GM23338 (cell line): ENCODE measurements at regions not wholly inside any gene's neighbourhood (a gene's known extent, or its start where the extent isn't known, plus 50 kb on each side); places are given as distances from the start of the nearest gene placed in this dataset.

ENCODE experiments used
- CREB1 ChIP-seq: fragments of 250-450 bp; sonication (Bioruptor Pico); IDR thresholded peaks from 2 replicates; pipeline ENCODE4 v1.5.0; 2020; ENCODE audit warnings: low read depth, mild to moderate bottlenecking, moderate library complexity
- EZH2 ChIP-seq: fragments of 200-600 bp; sonication (generic); IDR thresholded peaks from one replicate; pipeline ENCODE4 v1.8.0; 2017; ENCODE audit warnings: antibody characterized with exemption, mild to moderate bottlenecking, low read depth; ENCODE audit not compliant: unreplicated experiment
- EZH2phosphoT487 ChIP-seq: fragments of 200-600 bp; sonication (generic); IDR thresholded peaks from one replicate; pipeline ENCODE4 v1.8.1; 2018; ENCODE audit warnings: antibody characterized with exemption; ENCODE audit not compliant: unreplicated experiment
- JUNB ChIP-seq: IDR thresholded peaks from one replicate; pipeline ENCODE4 v1.6.1; 2016; ENCODE audit warnings: antibody characterized with exemption; ENCODE audit not compliant: unreplicated experiment
- NANOG ChIP-seq: IDR thresholded peaks from 2 replicates; pipeline ENCODE4 v1.6.1; 2016; ENCODE audit warnings: antibody characterized with exemption, borderline replicate concordance
- POLR2AphosphoS5 ChIP-seq: IDR thresholded peaks from 2 replicates; pipeline ENCODE4 v1.6.1; 2016; ENCODE audit warnings: antibody characterized with exemption, low read depth
- STAT1 ChIP-seq: IDR thresholded peaks from one replicate; pipeline ENCODE4 v1.6.1; 2016; ENCODE audit warnings: antibody characterized with exemption; ENCODE audit not compliant: unreplicated experiment
- ZNF114 ChIP-seq: fragments of 250-450 bp; sonication (Bioruptor Pico); IDR thresholded peaks from 2 replicates; pipeline ENCODE4 v1.5.0; 2020; ENCODE audit warnings: mild to moderate bottlenecking, moderate library complexity
- ZNF331 ChIP-seq: fragments of 250-450 bp; sonication (Bioruptor Pico); IDR thresholded peaks from 2 replicates; pipeline ENCODE4 v1.5.0; 2020; ENCODE audit warnings: low read depth, mild to moderate bottlenecking, moderate library complexity
- TF ChIP-seq, protein P1 (sequence below), 2 experiments: fragments of 200-600 bp in 1 of 2; sonication (generic) in 1 of 2; conservative IDR thresholded peaks; 2 replicates each; pipeline versions ENCODE4 v1.5.1 to v1.6.1; 2016 to 2017; ENCODE audit warnings: antibody characterized with exemption in 2 of 2, low read depth in 2 of 2, mild to moderate bottlenecking in 2 of 2, moderate library complexity in 1 of 2
- TF ChIP-seq, protein P2 (sequence below): IDR thresholded peaks from 2 replicates; pipeline ENCODE4 v1.6.1; 2016; ENCODE audit warnings: antibody characterized with exemption
- TF ChIP-seq, protein P3 (sequence below): IDR thresholded peaks from one replicate; pipeline ENCODE4 v1.6.1; 2018; ENCODE audit warnings: antibody characterized with exemption; ENCODE audit not compliant: unreplicated experiment
- TF ChIP-seq, protein P4 (sequence below): fragments of 250-450 bp; sonication (Bioruptor Pico); IDR thresholded peaks from 2 replicates; pipeline ENCODE4 v1.5.0; 2020; ENCODE audit warnings: mild to moderate bottlenecking, moderate library complexity

DNA sequence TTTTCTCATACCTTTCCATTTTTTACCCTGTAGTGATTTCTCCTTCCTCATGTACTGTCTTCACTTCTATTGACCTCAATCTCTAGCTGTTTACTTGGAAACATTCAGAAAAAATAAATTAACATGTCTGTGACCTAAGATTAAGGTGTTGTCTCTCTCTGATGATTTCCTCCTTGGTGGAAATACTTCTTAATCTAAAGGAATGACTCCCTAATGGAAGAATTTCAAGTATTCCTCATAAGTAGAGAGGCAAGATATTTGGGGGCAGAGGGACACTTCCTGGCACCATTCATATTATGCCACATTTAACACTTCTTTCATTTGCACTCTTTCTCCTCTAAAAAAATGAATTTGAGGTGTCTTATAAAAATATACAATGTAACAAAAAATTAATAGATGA lies 202.8 kb downstream of the NEBL start:
- TF ChIP-seq, protein P1, sequence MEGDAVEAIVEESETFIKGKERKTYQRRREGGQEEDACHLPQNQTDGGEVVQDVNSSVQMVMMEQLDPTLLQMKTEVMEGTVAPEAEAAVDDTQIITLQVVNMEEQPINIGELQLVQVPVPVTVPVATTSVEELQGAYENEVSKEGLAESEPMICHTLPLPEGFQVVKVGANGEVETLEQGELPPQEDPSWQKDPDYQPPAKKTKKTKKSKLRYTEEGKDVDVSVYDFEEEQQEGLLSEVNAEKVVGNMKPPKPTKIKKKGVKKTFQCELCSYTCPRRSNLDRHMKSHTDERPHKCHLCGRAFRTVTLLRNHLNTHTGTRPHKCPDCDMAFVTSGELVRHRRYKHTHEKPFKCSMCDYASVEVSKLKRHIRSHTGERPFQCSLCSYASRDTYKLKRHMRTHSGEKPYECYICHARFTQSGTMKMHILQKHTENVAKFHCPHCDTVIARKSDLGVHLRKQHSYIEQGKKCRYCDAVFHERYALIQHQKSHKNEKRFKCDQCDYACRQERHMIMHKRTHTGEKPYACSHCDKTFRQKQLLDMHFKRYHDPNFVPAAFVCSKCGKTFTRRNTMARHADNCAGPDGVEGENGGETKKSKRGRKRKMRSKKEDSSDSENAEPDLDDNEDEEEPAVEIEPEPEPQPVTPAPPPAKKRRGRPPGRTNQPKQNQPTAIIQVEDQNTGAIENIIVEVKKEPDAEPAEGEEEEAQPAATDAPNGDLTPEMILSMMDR (conservative IDR thresholded peaks at IDR 0.05; ENCODE audit: low read depth in 2 of 2) = no peak
- no peak for TF ChIP-seq ZNF331 (CRISPR knock-in tag)
- no peak for TF ChIP-seq POLR2AphosphoS5
- TF ChIP-seq EZH2 = no peak
- TF ChIP-seq CREB1 (CRISPR knock-in tag) = no peak
- TF ChIP-seq, protein P2, sequence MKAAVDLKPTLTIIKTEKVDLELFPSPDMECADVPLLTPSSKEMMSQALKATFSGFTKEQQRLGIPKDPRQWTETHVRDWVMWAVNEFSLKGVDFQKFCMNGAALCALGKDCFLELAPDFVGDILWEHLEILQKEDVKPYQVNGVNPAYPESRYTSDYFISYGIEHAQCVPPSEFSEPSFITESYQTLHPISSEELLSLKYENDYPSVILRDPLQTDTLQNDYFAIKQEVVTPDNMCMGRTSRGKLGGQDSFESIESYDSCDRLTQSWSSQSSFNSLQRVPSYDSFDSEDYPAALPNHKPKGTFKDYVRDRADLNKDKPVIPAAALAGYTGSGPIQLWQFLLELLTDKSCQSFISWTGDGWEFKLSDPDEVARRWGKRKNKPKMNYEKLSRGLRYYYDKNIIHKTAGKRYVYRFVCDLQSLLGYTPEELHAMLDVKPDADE = no peak
- TF ChIP-seq, protein P3, sequence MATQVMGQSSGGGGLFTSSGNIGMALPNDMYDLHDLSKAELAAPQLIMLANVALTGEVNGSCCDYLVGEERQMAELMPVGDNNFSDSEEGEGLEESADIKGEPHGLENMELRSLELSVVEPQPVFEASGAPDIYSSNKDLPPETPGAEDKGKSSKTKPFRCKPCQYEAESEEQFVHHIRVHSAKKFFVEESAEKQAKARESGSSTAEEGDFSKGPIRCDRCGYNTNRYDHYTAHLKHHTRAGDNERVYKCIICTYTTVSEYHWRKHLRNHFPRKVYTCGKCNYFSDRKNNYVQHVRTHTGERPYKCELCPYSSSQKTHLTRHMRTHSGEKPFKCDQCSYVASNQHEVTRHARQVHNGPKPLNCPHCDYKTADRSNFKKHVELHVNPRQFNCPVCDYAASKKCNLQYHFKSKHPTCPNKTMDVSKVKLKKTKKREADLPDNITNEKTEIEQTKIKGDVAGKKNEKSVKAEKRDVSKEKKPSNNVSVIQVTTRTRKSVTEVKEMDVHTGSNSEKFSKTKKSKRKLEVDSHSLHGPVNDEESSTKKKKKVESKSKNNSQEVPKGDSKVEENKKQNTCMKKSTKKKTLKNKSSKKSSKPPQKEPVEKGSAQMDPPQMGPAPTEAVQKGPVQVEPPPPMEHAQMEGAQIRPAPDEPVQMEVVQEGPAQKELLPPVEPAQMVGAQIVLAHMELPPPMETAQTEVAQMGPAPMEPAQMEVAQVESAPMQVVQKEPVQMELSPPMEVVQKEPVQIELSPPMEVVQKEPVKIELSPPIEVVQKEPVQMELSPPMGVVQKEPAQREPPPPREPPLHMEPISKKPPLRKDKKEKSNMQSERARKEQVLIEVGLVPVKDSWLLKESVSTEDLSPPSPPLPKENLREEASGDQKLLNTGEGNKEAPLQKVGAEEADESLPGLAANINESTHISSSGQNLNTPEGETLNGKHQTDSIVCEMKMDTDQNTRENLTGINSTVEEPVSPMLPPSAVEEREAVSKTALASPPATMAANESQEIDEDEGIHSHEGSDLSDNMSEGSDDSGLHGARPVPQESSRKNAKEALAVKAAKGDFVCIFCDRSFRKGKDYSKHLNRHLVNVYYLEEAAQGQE = no peak
- TF ChIP-seq EZH2phosphoT487 = no peak
- no peak for TF ChIP-seq JUNB
- no peak for TF ChIP-seq STAT1
- no peak for TF ChIP-seq ZNF114 (CRISPR knock-in tag)
- TF ChIP-seq, protein P4, sequence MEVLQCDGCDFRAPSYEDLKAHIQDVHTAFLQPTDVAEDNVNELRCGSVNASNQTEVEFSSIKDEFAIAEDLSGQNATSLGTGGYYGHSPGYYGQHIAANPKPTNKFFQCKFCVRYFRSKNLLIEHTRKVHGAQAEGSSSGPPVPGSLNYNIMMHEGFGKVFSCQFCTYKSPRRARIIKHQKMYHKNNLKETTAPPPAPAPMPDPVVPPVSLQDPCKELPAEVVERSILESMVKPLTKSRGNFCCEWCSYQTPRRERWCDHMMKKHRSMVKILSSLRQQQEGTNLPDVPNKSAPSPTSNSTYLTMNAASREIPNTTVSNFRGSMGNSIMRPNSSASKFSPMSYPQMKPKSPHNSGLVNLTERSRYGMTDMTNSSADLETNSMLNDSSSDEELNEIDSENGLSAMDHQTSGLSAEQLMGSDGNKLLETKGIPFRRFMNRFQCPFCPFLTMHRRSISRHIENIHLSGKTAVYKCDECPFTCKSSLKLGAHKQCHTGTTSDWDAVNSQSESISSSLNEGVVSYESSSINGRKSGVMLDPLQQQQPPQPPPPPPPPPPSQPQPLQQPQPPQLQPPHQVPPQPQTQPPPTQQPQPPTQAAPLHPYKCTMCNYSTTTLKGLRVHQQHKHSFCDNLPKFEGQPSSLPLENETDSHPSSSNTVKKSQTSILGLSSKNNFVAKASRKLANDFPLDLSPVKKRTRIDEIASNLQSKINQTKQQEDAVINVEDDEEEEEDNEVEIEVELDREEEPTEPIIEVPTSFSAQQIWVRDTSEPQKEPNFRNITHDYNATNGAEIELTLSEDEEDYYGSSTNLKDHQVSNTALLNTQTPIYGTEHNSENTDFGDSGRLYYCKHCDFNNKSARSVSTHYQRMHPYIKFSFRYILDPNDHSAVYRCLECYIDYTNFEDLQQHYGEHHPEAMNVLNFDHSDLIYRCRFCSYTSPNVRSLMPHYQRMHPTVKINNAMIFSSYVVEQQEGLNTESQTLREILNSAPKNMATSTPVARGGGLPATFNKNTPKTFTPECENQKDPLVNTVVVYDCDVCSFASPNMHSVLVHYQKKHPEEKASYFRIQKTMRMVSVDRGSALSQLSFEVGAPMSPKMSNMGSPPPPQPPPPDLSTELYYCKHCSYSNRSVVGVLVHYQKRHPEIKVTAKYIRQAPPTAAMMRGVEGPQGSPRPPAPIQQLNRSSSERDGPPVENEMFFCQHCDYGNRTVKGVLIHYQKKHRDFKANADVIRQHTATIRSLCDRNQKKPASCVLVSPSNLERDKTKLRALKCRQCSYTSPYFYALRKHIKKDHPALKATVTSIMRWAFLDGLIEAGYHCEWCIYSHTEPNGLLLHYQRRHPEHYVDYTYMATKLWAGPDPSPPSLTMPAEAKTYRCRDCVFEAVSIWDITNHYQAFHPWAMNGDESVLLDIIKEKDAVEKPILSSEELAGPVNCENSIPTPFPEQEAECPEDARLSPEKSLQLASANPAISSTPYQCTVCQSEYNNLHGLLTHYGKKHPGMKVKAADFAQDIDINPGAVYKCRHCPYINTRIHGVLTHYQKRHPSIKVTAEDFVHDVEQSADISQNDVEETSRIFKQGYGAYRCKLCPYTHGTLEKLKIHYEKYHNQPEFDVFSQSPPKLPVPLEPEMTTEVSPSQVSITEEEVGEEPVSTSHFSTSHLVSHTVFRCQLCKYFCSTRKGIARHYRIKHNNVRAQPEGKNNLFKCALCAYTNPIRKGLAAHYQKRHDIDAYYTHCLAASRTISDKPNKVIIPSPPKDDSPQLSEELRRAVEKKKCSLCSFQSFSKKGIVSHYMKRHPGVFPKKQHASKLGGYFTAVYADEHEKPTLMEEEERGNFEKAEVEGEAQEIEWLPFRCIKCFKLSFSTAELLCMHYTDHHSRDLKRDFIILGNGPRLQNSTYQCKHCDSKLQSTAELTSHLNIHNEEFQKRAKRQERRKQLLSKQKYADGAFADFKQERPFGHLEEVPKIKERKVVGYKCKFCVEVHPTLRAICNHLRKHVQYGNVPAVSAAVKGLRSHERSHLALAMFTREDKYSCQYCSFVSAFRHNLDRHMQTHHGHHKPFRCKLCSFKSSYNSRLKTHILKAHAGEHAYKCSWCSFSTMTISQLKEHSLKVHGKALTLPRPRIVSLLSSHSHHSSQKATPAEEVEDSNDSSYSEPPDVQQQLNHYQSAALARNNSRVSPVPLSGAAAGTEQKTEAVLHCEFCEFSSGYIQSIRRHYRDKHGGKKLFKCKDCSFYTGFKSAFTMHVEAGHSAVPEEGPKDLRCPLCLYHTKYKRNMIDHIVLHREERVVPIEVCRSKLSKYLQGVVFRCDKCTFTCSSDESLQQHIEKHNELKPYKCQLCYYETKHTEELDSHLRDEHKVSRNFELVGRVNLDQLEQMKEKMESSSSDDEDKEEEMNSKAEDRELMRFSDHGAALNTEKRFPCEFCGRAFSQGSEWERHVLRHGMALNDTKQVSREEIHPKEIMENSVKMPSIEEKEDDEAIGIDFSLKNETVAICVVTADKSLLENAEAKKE (CRISPR knock-in tag) = no peak
- TF ChIP-seq NANOG = no peak
